Thymus (tissue), 11 donors: ENCODE measurements at regions not wholly inside any gene's neighbourhood (a gene's known extent, or its start where the extent isn't known, plus 50 kb on each side); places are given as distances from the start of the nearest gene placed in this dataset.
"Not testable (repeated sequence)": the region's sequence is repeated elsewhere in the genome, so short reads cannot be mapped to it uniquely, and the experiment has no call there.

Source experiments
- DNase-seq, 9 donors: peaks; one replicate each; pipeline ENCODE4 v3.0.0-alpha.2; 2013; ENCODE audit warnings: low spot score in 9 of 9, low read depth in 6 of 9, missing footprints in 1 of 9
- H3K27ac ChIP-seq, 2 donors: one replicate each; pipeline ENCODE4 v1.5.1; 2013; ENCODE audit warnings: control low read depth in 1 of 2, low read depth in 1 of 2, low read length in 1 of 2, mild to moderate bottlenecking in 1 of 2, moderate library complexity in 1 of 2
- H3K27me3 ChIP-seq, 2 donors: one replicate each; pipeline ENCODE4 v1.5.1; 2013; ENCODE audit warnings: low read length in 1 of 2; ENCODE audit not compliant: control insufficient read depth in 2 of 2, insufficient read depth in 1 of 2
- H3K36me3 ChIP-seq, 2 donors: one replicate each; pipeline ENCODE4 v1.5.1; 2013; ENCODE audit warnings: low read length in 1 of 2, mild to moderate bottlenecking in 1 of 2, moderate library complexity in 1 of 2; ENCODE audit not compliant: control insufficient read depth in 2 of 2, insufficient read depth in 2 of 2
- H3K4me1 ChIP-seq, 2 donors: one replicate each; pipeline ENCODE4 v1.5.1; 2013; ENCODE audit warnings: low read length in 2 of 2; ENCODE audit not compliant: control insufficient read depth in 2 of 2, insufficient read depth in 2 of 2
- H3K4me3 ChIP-seq, 2 donors: one replicate each; pipeline ENCODE4 v1.5.1; 2013; ENCODE audit warnings: low read length in 2 of 2, control low read depth in 1 of 2, mild to moderate bottlenecking in 1 of 2
- H3K9me3 ChIP-seq, 2 donors: one replicate each; pipeline ENCODE4 v1.5.1; 2013; ENCODE audit warnings: low read length in 1 of 2, mild to moderate bottlenecking in 1 of 2; ENCODE audit not compliant: control insufficient read depth in 2 of 2, insufficient read depth in 1 of 2
- WGBS: extraction: QIAGEN DNeasy Blood & Tissue Kit; methylation state at CpG from one replicate; pipeline ENCODE4 v1.1.7; 2013; 5-methylcytosine and 5-hydroxymethylcytosine counted together
- donor health status: healthy.

- 86% methylated on average over 2 of the region's 2 CpGs for WGBS
- no peaks in the 10 kb centered on the region for H3K4me1 ChIP-seq
- no peak overlapping the region for H3K4me3 ChIP-seq
- no peak overlapping the region for H3K27ac ChIP-seq
- no peaks in the 10 kb centered on the region for H3K9me3 ChIP-seq
- no peaks in the 10 kb centered on the region for H3K36me3 ChIP-seq
- H3K27me3 ChIP-seq, result no peaks in the 10 kb centered on the region
- DNase-seq, result no peak
These were observed 1755.4 kb upstream of the ACO1 start for GRCh38 chr9:30628915-30629567.

GRCh38 chr9:30630459-30630858 is 1754.0 kb upstream of the ACO1 start:
- H3K9me3 ChIP-seq, result no peaks in the 10 kb centered on the region
- no peak overlapping the region for H3K4me3 ChIP-seq
- no peaks in the 10 kb centered on the region for H3K36me3 ChIP-seq
- H3K27ac ChIP-seq, result no peak overlapping the region
- no peak for DNase-seq
- no peaks in the 10 kb centered on the region for H3K27me3 ChIP-seq
- no peaks in the 10 kb centered on the region for H3K4me1 ChIP-seq

DNA sequence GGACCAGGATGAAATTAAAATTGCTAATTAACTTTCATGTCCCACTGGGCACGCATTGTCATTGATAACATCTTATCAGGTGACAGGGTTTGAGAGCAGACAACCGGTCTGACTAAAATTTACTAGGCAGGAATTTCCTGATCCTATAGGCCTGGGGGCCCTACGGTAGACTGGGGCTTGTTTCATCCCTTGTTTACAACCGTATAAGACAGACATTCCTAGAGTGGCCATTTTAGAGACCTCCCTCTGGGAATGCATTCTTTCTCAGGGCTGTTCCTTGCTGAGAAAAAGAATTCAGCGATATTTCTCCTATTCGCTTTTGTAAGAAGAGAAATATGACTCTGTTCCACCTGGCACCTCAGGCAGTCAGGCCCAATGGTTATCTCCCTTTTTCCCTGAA is 1737.8 kb upstream of the ACO1 start:
- DNase-seq, H3K27me3 ChIP-seq, H3K36me3 ChIP-seq, H3K9me3 ChIP-seq, H3K4me3 ChIP-seq, H3K4me1 ChIP-seq, H3K27ac ChIP-seq: not testable (repeated sequence)
- WGBS, result 97% methylated on average over 6 of the region's 6 CpGs

GRCh38 chr9:30661925-30662324 is 1722.5 kb upstream of the ACO1 start:
- Histone ChIP-seq H3K4me3 (no peak overlapping the region), H3K27ac (no peak overlapping the region), H3K36me3 (no peaks in the 10 kb centered on the region), H3K9me3 (no peaks in the 10 kb centered on the region), H3K4me1 (no peaks in the 10 kb centered on the region), H3K27me3 (no peaks in the 10 kb centered on the region)
- DNase-seq, result no peak
- WGBS, result 86% methylated on average over 5 of the region's 5 CpGs

GRCh38 chr9:30670805-30671562 is 1713.5 kb upstream of the ACO1 start:
- Histone ChIP-seq H3K9me3 (peaks cover 0 to 5% of the 10 kb centered on the region in 2 donors), H3K36me3 (no peaks in the 10 kb centered on the region), H3K27ac (no peak overlapping the region), H3K4me3 (no peak overlapping the region), H3K4me1 (no peaks in the 10 kb centered on the region), H3K27me3 (no peaks in the 10 kb centered on the region)
- 88% methylated on average over 13 of the region's 13 CpGs for WGBS
- DNase-seq, result no peak

DNA sequence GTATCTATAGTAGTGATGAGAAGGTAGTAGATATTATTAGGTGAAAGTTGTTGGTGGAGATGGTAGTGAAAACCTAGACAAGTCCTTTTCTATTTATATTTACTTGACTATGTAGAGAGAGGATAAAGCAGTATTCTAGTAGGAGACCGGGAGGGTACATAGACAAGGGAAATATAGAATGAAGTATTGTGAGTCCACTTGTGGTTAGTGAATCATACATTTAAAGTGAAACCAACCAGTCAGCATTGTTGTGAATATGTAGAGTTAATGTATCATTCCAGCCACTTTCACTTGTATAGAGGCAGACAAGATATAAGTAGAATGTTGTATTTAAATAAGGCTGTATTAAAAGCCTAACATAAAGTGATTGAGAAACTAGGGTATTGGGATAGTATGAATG is 1711.3 kb upstream of the ACO1 start:
- 98% methylated on average over 1 of the region's 1 CpG for WGBS
- Histone ChIP-seq H3K27me3 (no peaks in the 10 kb centered on the region), H3K4me1 (no peaks in the 10 kb centered on the region), H3K9me3 (peaks cover 0 to 5% of the 10 kb centered on the region in 2 donors), H3K27ac (no peak overlapping the region), H3K4me3 (no peak overlapping the region), H3K36me3 (no peaks in the 10 kb centered on the region)
- no peak for DNase-seq

- Histone ChIP-seq H3K9me3 (peaks cover 0 to under 1% of the 10 kb centered on the region in 2 donors), H3K4me3 (no peak overlapping the region), H3K27ac (no peak overlapping the region), H3K36me3 (no peaks in the 10 kb centered on the region), H3K4me1 (no peaks in the 10 kb centered on the region), H3K27me3 (no peaks in the 10 kb centered on the region)
- WGBS, result 74% methylated on average over 1 of the region's 1 CpG
- DNase-seq, result no peak
These were observed 1707.8 kb upstream of the ACO1 start for GRCh38 chr9:30676651-30677050.

DNA sequence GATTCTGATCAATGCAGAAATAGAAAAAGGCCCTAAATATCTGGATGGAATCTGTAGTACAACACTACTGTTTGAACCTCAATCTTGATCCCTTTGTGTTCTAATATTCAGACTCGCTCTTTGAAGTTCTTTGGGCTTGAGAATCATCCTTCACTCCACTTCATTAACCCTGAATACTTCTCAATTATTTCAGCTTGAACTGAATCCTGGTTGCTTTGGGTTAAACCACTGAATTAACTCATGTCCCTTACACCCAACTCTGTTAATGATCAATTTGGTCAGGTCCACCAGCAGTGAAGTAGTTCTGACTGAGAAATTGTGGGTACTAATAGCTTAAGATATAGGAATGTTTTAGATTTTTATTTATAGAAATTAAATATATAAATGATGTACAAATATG is 1707.2 kb upstream of the ACO1 start:
- no peaks in the 10 kb centered on the region for H3K4me1 ChIP-seq
- no peaks in the 10 kb centered on the region for H3K27me3 ChIP-seq
- H3K9me3 ChIP-seq, result no peaks in the 10 kb centered on the region
- DNase-seq, result no peak
- no peak overlapping the region for H3K27ac ChIP-seq
- WGBS, result 84% methylated on average over 1 of the region's 1 CpG
- H3K36me3 ChIP-seq, result no peaks in the 10 kb centered on the region
- no peak overlapping the region for H3K4me3 ChIP-seq

GRCh38 chr9:30688801-30689200 is 1695.6 kb upstream of the ACO1 start:
- Histone ChIP-seq H3K4me3 (no peak overlapping the region), H3K4me1 (no peaks in the 10 kb centered on the region), H3K9me3 (no peaks in the 10 kb centered on the region), H3K36me3 (no peaks in the 10 kb centered on the region), H3K27ac (no peak overlapping the region), H3K27me3 (no peaks in the 10 kb centered on the region)
- no peak for DNase-seq
- WGBS, result 93% methylated on average over 14 of the region's 14 CpGs
